ENCODE measurements at regions not wholly inside any gene's neighbourhood (a gene's known extent, or its start where the extent isn't known, plus 50 kb on each side); places are given as distances from the start of the nearest gene placed in this dataset.
"Not testable (repeated sequence)": the region's sequence is repeated elsewhere in the genome, so short reads cannot be mapped to it uniquely, and the experiment has no call there.

GRCh38 chr5:106818552-106818951 lies 852.2 kb downstream of the EFNA5 start:
- DNase-seq (ENCODE audit: low spot score) = no peak

DNA sequence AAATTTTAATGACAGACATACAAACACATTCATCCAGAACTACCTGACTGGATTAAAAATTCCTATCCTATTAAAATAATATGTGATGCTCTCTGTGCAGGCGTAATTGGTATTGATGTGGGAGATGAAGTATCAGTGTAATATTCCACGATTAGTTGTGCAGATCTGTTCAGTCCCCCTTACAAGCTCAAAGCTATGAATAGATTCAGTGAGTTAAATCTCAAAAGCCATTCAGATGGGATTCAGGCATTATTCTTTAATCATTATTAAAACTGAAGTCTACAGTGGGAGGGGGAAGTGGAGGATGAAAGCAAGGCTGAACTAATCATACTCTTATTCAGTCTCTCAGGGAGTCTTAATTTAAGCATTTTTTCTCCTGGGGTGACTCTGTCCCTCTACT lies 855.8 kb downstream of the EFNA5 start:
- DNase-seq (ENCODE audit: low spot score) = no peak

DNA sequence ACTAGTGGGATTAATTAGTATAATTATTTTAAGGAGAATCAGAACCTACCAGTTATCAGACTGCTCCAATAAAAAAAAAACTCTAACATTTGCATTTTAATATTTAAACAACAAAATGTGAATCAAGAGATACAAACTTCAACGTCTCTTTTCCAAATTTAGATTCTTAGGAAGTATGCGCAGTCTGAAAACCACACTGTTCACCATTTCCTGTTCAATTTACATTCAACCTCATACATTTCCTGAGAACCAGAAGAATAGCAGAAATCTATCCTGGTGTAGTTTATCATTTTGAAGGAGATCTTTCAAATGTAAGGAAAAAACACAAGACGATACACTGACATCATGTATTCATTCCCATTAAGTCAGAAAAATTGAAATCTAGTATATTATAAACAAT lies 869.2 kb downstream of the EFNA5 start:
- no peak for DNase-seq (ENCODE audit: low spot score)

DNA sequence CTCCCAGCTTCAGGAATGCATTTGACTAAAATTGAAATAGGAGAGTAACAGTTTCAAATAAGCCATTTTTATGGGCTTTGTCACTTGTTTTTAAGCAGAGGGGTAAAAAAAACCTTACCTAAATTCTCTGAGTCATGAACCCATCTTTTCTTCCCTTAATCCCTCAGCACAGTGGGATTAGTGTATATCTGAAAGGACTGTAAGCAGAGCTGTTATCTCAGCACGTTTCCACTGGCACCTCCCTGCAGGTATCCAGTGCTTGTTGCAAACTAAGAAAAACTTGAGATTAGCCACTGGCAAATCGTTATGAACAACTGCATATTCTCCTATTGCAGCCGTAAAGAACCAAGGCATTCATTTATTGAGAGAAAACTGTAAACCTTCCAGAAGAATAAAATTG lies 872.7 kb downstream of the EFNA5 start:
- DNase-seq (ENCODE audit: low spot score) = no peak

DNA sequence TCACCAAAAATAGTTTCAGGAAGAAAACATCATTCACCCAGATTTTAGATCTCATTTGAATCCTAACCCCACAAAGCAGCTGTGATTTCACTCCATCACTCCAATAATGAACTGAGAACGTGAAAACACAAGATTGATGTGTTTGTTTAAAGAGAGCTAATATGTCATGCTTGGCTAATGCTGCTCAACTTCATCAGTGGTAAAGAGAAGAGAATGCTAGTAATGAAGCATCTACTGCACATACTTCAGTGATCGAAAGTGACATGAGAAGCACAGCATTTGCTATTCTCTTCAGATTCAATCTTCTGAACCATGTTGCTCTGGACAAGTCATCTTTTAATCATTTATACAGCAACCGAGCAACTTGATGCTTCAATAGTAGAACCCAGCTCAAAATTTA lies 874.7 kb downstream of the EFNA5 start:
- DNase-seq (ENCODE audit: low spot score) = no peak

DNA sequence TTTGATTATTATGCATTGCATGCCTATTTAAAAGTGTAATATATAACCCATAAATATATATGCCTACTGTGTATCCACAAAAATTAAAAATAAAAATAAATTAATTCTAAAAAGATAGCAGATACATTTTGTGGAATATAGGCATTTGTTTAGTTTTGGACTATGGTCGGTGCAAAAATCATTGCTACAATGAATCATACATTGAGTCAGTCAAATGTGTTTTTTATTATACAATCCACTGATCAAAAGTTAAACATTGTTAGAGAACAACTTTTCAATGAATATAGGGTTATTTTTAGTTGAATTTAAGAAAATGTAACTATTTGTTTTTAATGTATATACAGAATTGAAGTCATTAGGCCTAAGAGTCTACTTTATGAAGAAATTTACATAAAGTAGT lies 885.9 kb downstream of the EFNA5 start:
- no peak for DNase-seq (ENCODE audit: low spot score)

DNA sequence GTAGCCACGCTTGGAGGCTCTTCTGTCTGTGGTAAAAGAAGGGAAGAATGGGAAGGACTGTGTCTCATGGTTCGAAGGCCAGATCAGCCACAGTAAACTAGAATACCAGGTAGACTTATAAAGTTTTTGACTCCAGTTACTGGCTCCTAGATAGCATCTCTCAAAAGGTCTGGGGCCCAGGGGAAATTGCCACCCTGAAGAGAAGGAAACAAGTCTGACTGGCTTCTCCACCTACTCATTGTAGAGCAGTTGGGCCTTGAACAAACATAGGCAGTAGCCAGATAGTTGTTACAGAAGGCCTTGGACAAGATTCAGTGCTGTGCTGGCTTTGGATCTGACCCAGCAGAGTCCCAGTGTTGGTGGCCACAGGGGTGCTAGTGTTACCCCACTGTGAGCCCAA lies 890.4 kb downstream of the EFNA5 start:
- no peak for DNase-seq (ENCODE audit: low spot score)

GRCh38 chr5:106776515-106776914 lies 894.2 kb downstream of the EFNA5 start:
- DNase-seq (ENCODE audit: low spot score) = not testable (repeated sequence)

DNA sequence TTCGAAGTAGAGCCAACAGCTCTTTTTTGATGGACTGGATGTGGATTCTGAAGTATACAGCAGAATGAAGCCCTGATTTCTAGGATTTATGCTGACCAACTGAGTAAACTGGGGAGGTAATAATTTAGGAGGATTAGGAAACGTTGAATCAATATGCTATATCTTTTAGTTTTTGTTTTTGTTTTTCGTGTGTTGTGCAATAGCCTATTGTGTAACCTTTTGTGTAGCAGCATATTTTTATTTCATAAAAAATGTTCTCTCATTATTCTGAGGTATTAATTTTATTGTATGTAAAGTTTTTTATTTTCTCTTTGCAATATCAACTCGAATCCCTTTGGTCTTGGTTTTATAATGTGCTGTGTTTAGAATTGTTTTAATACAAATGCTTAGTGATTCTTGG lies 902.3 kb downstream of the EFNA5 start:
- DNase-seq (ENCODE audit: low spot score) = no peak

DNA sequence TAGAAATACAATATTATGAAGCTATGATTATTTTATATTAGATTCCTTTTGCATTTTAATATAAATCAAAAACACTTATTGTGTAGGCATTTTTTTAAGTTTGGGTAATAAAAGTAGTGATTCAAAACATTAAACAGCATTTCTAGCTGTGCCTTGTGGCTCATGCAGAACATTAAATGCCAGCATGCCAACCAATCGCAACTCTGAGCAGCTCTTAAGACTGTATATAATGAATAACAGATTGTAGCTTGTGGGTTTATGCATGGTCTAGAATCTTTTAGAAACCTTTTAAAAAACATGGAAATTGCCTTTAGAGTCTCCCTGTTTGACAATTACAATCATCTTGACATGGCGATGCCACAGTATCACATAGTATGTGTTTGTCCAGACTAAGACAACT lies 903.8 kb downstream of the EFNA5 start:
- no peak for DNase-seq (ENCODE audit: low spot score)

GRCh38 chr5:106759581-106759980 lies 911.2 kb downstream of the EFNA5 start:
- no peak for DNase-seq (ENCODE audit: low spot score)

- DNase-seq (ENCODE audit: low spot score) = no peak
Observed at GRCh38 chr5:106759152-106759551, 911.6 kb downstream of the EFNA5 start.

GRCh38 chr5:106757672-106758071 lies 913.1 kb downstream of the EFNA5 start:
- no peak for DNase-seq (ENCODE audit: low spot score)

DNA sequence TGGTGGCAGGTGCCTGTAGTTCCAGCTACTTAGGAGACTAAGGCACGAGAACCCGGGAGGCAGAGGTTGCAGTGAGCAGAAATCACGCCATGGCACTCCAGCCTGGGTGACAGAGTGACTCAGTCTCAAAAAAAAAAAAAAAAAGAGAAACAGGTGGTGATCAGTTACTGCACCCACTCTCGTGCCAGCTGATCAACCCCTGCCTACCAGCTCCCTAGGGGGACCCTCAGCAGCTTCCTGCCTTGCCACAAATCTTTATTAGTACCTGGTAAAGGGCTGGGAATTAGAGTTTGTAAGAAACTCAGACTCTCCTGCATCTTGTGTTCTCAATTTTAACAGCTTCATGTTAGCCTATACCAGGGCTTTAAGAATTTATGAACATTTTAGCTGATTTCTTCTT lies 914.9 kb downstream of the EFNA5 start:
- DNase-seq (ENCODE audit: low spot score) = no peak

- DNase-seq (ENCODE audit: low spot score) = no peak
Observed at GRCh38 chr5:106755066-106755465, 915.7 kb downstream of the EFNA5 start.

- DNase-seq (ENCODE audit: low spot score) = no peak
Observed at GRCh38 chr5:106749826-106750225, 920.9 kb downstream of the EFNA5 start.

DNA sequence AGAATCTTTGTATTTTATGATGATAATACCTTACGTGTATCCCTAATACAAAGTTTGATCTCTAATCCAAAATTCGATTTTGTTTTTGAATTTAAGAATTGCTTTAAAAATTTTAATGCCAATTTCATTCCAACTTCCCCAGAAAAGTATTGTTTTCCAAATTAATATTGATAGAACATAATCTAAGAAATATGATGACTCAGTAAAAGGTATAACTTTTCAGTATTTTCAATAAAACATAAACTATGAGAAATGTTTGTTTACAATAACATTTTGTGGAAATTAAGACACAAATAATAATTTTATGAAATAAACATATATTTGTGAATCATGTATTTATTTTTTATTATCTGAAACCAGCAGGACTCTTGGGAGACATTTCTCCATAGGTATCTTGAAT lies 931.6 kb downstream of the EFNA5 start:
- DNase-seq (ENCODE audit: low spot score) = no peak

DNA sequence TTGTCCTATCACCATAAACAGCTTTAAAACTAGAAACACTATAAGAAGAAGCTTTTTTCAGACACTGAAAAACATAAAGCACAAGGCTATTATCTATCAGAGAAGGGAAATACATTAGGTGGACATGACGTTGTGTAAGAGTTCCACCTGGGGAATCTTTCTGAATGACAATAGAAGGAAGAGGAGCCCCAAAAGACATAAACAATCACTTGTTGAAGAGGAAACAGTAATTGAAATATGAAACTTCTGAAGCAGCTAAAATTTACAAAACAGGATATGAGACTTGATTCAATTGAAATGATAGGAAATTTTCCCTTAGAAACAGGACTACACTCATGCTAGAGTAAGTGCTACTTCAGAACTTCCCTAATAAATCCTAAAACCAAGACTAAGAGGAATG lies 933.6 kb downstream of the EFNA5 start:
- no peak for DNase-seq (ENCODE audit: low spot score)

- DNase-seq (ENCODE audit: low spot score) = no peak
Observed at GRCh38 chr5:106732624-106733023, 938.1 kb downstream of the EFNA5 start.

DNA sequence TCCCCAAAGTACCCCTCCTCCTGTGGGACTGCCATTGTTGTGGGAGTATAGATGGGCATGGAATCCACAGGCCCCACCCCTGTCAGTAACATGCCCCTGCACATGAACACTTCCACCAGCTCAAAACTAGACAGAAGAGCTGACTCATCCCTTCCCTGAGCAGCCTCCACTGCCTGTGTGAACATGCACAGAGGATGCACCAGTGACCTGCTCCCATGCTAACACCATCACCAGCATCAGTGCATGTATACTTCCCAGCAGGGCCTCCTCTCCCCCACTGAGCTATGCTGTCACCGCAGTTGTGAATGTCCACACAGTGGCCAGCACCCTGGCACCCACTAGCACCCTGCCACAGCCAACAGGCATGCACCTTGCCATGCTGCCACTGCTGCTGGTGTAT lies 939.8 kb downstream of the EFNA5 start:
- DNase-seq (ENCODE audit: low spot score) = no peak

GRCh38 chr5:106730506-106730905 lies 940.2 kb downstream of the EFNA5 start:
- no peak for DNase-seq (ENCODE audit: low spot score)

- DNase-seq (ENCODE audit: low spot score) = no peak
Observed at GRCh38 chr5:106728208-106728607, 942.5 kb downstream of the EFNA5 start.

- no peak for DNase-seq (ENCODE audit: low spot score)
Observed at GRCh38 chr5:106727071-106727470, 943.7 kb downstream of the EFNA5 start.

DNA sequence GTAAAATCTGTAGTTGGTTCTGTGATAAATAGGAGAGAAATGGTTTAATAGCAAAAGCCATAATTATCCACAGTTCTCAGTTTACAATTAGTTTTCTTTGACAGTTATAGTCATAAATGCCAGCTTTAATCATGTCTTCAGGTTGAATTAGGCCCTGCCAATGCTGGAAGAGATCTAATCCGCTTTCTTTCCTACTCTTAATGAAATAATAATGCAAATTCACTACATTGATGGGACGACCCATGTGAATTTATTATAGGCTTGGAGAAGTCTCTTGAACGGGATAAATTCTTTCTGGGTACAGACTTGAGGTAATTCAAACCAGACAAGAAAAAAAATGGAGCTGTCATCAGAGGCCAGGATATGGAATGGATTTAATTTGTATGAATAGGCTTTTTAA lies 950.4 kb downstream of the EFNA5 start:
- DNase-seq (ENCODE audit: low spot score) = no peak

- no peak for DNase-seq (ENCODE audit: low spot score)
Observed at GRCh38 chr5:106699796-106700195, 970.9 kb downstream of the EFNA5 start.

Measured in mucosa of gallbladder (tissue), 1 donor.